Hepatocyte (in vitro differentiated cells): ENCODE measurements at regions not wholly inside any gene's neighbourhood (a gene's known extent, or its start where the extent isn't known, plus 50 kb on each side); places are given as distances from the start of the nearest gene placed in this dataset.

ENCODE experiments used
- DNase-seq: peaks from one replicate; pipeline ENCODE4 v3.0.0-alpha.2; 2016; ENCODE audit warnings: low spot score
- H2AFZ ChIP-seq: fragments of 200-600 bp; sonication (generic); 2 replicates; pipeline ENCODE4 v1.6.0; 2016; ENCODE audit warnings: antibody characterized with exemption, mild to moderate bottlenecking
- H3K27ac ChIP-seq: fragments of 200-600 bp; sonication (generic); 2 replicates; pipeline ENCODE4 v1.5.1; 2016; ENCODE audit warnings: mild to moderate bottlenecking
- H3K27me3 ChIP-seq: fragments of 200-600 bp; sonication (generic); 2 replicates; pipeline ENCODE4 v1.6.1; 2016
- H3K36me3 ChIP-seq: fragments of 200-600 bp; sonication (generic); replicated peaks from 2 replicates; pipeline ENCODE4 v1.5.1; 2016; ENCODE audit warnings: low read depth; ENCODE audit not compliant: insufficient read depth
- H3K4me1 ChIP-seq: fragments of 200-600 bp; sonication (generic); 2 replicates; pipeline ENCODE4 v1.5.1; 2016; ENCODE audit warnings: mild to moderate bottlenecking, moderate library complexity; ENCODE audit not compliant: insufficient read depth
- H3K4me2 ChIP-seq: fragments of 200-600 bp; sonication (generic); 2 replicates; pipeline ENCODE4 v1.6.0; 2016
- H3K4me3 ChIP-seq: fragments of 200-600 bp; sonication (generic); 2 replicates; pipeline ENCODE4 v1.5.1; 2016; ENCODE audit warnings: mild to moderate bottlenecking
- H3K79me2 ChIP-seq: fragments of 200-600 bp; sonication (generic); 2 replicates; pipeline ENCODE4 v1.6.0; 2017; ENCODE audit warnings: mild to moderate bottlenecking
- H3K9me2 ChIP-seq: fragments of 200-600 bp; sonication (generic); replicated peaks from 2 replicates; pipeline ENCODE4 v1.6.0; 2017; ENCODE audit warnings: mild to moderate bottlenecking; ENCODE audit not compliant: insufficient read depth
- H3K9me3 ChIP-seq: fragments of 200-600 bp; sonication (generic); 2 replicates; pipeline ENCODE4 v1.5.1; 2016; ENCODE audit warnings: low read depth, mild to moderate bottlenecking
- H4K20me1 ChIP-seq: fragments of 200-600 bp; sonication (generic); 2 replicates; pipeline ENCODE4 v1.6.0; 2016; ENCODE audit warnings: mild to moderate bottlenecking; ENCODE audit not compliant: insufficient read depth, poor library complexity, severe bottlenecking
- EZH2 ChIP-seq: fragments of 200-600 bp; sonication (generic); IDR thresholded peaks from 2 replicates; pipeline ENCODE4 v1.6.1; 2016; ENCODE audit warnings: antibody characterized with exemption, mild to moderate bottlenecking, borderline replicate concordance
- EZH2phosphoT487 ChIP-seq: fragments of 200-600 bp; sonication (generic); IDR thresholded peaks from one replicate; pipeline ENCODE4 v1.6.1; 2018; ENCODE audit warnings: antibody characterized with exemption, mild to moderate bottlenecking, low read depth, moderate library complexity; ENCODE audit not compliant: unreplicated experiment, severe bottlenecking
- WGBS: methylation state at CpG from one replicate; pipeline ENCODE4 v1.1.6; 2016; ENCODE audit warnings: low lambda C conversion rate; ENCODE audit errors: missing lambda C conversion rate; 5-methylcytosine and 5-hydroxymethylcytosine counted together
- TF ChIP-seq, protein P1 (sequence below): fragments of 200-600 bp; sonication (generic); IDR thresholded peaks from 2 replicates; pipeline ENCODE4 v1.5.1; 2016; ENCODE audit warnings: antibody characterized with exemption, mild to moderate bottlenecking; ENCODE audit not compliant: poor library complexity

DNA sequence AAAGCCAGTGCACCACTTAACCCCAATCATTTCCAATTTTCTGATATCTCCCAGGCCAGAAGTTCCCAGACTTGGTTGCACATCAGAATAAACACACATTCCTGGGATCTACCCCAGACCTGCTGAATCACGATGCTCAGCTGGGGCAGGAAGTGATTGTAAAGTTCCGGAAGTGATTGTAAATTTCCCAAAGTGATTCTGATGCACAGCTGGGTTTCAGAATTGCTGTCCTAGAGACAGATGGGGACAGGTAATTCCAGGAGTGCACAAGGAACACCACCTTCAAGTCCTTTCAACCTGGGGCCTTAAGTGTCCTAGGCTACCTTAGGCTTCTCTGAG, 104.2 kb upstream of the EEPD1 start:
- no peak overlapping the region for H3K4me2 ChIP-seq
- H3K27ac ChIP-seq: no peak overlapping the region
- H4K20me1 ChIP-seq: no peaks in the 10 kb centered on the region
- H3K9me3 ChIP-seq: no peaks in the 10 kb centered on the region
- H3K4me1 ChIP-seq: peaks cover 22% of the 10 kb centered on the region
- no peaks in the 10 kb centered on the region for H3K36me3 ChIP-seq
- TF ChIP-seq EZH2phosphoT487: no peak
- H3K79me2 ChIP-seq: no peaks in the 10 kb centered on the region
- DNase-seq: no peak
- 46% methylated on average over 2 of the region's 2 CpGs for WGBS
- H3K9me2 ChIP-seq: no peaks in the 10 kb centered on the region
- H3K4me3 ChIP-seq: no peak overlapping the region
- no peaks in the 10 kb centered on the region for H3K27me3 ChIP-seq
- no peak overlapping the region for H2AFZ ChIP-seq

DNA sequence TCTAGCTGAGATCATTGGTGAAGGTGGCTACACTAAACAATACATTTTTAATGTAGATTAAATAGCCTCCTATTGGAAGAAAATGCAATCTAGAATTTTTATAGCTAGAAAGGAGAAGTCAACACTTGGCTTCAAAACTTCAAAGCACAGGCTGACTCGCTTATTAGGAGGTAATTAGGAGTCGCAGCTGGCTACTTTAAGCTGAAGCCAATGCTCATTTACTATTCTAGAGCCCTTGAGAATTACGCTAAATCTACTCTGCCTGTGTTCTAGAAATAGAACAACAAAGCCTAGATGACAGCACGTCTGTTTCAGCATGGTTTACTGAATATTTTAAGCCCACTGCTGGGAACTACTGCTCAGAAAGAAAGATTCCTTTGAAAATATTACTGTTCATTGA, 101.6 kb upstream of the EEPD1 start:
- no peaks in the 10 kb centered on the region for H3K27me3 ChIP-seq
- WGBS: 77% methylated on average over 4 of the region's 4 CpGs
- peaks cover 22% of the 10 kb centered on the region for H3K4me1 ChIP-seq
- no peaks in the 10 kb centered on the region for H3K36me3 ChIP-seq
- H3K4me2 ChIP-seq: no peak overlapping the region
- no peak overlapping the region for H3K4me3 ChIP-seq
- no peak overlapping the region for H3K27ac ChIP-seq
- no peak for TF ChIP-seq EZH2phosphoT487
- TF ChIP-seq, protein P1, sequence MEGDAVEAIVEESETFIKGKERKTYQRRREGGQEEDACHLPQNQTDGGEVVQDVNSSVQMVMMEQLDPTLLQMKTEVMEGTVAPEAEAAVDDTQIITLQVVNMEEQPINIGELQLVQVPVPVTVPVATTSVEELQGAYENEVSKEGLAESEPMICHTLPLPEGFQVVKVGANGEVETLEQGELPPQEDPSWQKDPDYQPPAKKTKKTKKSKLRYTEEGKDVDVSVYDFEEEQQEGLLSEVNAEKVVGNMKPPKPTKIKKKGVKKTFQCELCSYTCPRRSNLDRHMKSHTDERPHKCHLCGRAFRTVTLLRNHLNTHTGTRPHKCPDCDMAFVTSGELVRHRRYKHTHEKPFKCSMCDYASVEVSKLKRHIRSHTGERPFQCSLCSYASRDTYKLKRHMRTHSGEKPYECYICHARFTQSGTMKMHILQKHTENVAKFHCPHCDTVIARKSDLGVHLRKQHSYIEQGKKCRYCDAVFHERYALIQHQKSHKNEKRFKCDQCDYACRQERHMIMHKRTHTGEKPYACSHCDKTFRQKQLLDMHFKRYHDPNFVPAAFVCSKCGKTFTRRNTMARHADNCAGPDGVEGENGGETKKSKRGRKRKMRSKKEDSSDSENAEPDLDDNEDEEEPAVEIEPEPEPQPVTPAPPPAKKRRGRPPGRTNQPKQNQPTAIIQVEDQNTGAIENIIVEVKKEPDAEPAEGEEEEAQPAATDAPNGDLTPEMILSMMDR: no peak
- H4K20me1 ChIP-seq: no peaks in the 10 kb centered on the region
- no peaks in the 10 kb centered on the region for H3K9me3 ChIP-seq
- no peaks in the 10 kb centered on the region for H3K79me2 ChIP-seq
- no peaks in the 10 kb centered on the region for H3K9me2 ChIP-seq
- no peak overlapping the region for H2AFZ ChIP-seq
- DNase-seq: no peak

DNA sequence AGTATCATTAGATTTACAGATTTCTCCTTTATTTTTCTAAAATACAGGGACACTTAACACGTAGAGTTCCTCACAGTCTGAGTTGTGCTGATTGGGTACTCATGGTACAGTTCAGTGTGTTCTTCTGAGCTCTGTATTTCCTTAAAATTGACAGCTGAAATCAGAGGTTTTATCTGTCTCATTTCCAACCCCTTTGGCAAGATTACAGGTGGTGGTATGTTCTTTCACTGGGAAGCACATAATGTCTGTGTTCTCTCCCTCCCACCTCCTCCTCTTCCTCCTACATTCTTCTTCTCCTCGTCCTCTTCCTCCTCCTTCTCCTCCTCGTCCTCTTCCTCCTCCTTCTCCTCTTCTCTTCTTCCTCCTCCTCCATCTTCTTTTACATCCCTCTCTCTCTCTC, 99.5 kb upstream of the EEPD1 start:
- no peak overlapping the region for H2AFZ ChIP-seq
- peaks cover 4% of the 10 kb centered on the region for H3K4me1 ChIP-seq
- H3K79me2 ChIP-seq: no peaks in the 10 kb centered on the region
- no peaks in the 10 kb centered on the region for H4K20me1 ChIP-seq
- DNase-seq: no peak
- H3K9me3 ChIP-seq: no peaks in the 10 kb centered on the region
- 72% methylated on average over 3 of the region's 3 CpGs for WGBS
- H3K4me2 ChIP-seq: no peak overlapping the region
- TF ChIP-seq, protein P1: no peak
- TF ChIP-seq EZH2phosphoT487: no peak
- no peak for TF ChIP-seq EZH2
- no peak overlapping the region for H3K27ac ChIP-seq
- no peak overlapping the region for H3K4me3 ChIP-seq
- no peaks in the 10 kb centered on the region for H3K9me2 ChIP-seq
- H3K36me3 ChIP-seq: no peaks in the 10 kb centered on the region
- H3K27me3 ChIP-seq: no peaks in the 10 kb centered on the region

- Histone ChIP-seq H3K4me3 (no peak overlapping the region), H3K4me2 (no peak overlapping the region), H3K4me1 (no peaks in the 10 kb centered on the region), H3K27ac (no peak overlapping the region), H3K9me3 (no peaks in the 10 kb centered on the region), H3K27me3 (no peaks in the 10 kb centered on the region), H3K79me2 (no peaks in the 10 kb centered on the region), H2AFZ (no peak overlapping the region), H3K36me3 (no peaks in the 10 kb centered on the region), H4K20me1 (no peaks in the 10 kb centered on the region), H3K9me2 (no peaks in the 10 kb centered on the region)
- no peak for DNase-seq
- TF ChIP-seq EZH2 (no peak), EZH2phosphoT487 (no peak)
- TF ChIP-seq, protein P1: no peak
- WGBS: 89% methylated on average over 2 of the region's 2 CpGs
Observed at GRCh38 chr7:36054637-36055036, 98.4 kb upstream of the EEPD1 start.
